Testis (tissue), 2 donors: ENCODE measurements at regions not wholly inside any gene's neighbourhood (a gene's known extent, or its start where the extent isn't known, plus 50 kb on each side); places are given as distances from the start of the nearest gene placed in this dataset.

ENCODE experiments used
- POLR2A ChIP-seq: fragments of 450-650 bp; IDR thresholded peaks from one replicate; pipeline ENCODE4 v1.6.1; 2017; ENCODE audit warnings: antibody characterized with exemption, mild to moderate bottlenecking, moderate library complexity
- TF ChIP-seq, protein P1 (sequence below), 3 experiments: fragments of 450-650 bp in 2 of 3; fragments of 200-600 bp in 1 of 3; sonication (generic) in 1 of 3; IDR thresholded peaks; one replicate each; pipeline ENCODE4 v1.5.1; 2016 to 2019; ENCODE audit warnings: antibody characterized with exemption in 3 of 3, mild to moderate bottlenecking in 2 of 3, moderate library complexity in 1 of 3

DNA sequence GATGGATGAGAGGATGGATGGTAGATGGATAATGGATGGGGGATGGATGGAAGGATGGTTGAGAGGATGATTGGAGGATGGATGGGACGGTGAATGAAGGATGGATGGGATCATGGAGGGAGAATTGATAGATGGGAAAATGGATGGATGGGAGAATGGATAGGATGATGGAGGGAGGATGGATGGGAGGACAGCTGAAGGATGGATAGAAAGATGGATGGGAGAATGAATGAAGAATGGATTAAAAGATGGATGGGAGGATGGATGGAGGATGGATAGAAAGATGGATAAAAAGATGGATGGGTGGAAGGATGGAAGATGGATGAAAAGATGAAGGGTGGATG lies 218.3 kb upstream of the IER5L start:
- no peak for TF ChIP-seq POLR2A
- TF ChIP-seq, protein P1, sequence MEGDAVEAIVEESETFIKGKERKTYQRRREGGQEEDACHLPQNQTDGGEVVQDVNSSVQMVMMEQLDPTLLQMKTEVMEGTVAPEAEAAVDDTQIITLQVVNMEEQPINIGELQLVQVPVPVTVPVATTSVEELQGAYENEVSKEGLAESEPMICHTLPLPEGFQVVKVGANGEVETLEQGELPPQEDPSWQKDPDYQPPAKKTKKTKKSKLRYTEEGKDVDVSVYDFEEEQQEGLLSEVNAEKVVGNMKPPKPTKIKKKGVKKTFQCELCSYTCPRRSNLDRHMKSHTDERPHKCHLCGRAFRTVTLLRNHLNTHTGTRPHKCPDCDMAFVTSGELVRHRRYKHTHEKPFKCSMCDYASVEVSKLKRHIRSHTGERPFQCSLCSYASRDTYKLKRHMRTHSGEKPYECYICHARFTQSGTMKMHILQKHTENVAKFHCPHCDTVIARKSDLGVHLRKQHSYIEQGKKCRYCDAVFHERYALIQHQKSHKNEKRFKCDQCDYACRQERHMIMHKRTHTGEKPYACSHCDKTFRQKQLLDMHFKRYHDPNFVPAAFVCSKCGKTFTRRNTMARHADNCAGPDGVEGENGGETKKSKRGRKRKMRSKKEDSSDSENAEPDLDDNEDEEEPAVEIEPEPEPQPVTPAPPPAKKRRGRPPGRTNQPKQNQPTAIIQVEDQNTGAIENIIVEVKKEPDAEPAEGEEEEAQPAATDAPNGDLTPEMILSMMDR (IDR thresholded peaks at IDR 0.05) = no peak
